ENCODE measurements at regions not wholly inside any gene's neighbourhood (a gene's known extent, or its start where the extent isn't known, plus 50 kb on each side); places are given as distances from the start of the nearest gene placed in this dataset.

GRCh38 chr12:67726868-67727267, 78.3 kb downstream of the DYRK2 start:
- TF ChIP-seq FOS (IDR thresholded peaks at IDR 0.05; ENCODE audit: borderline replicate concordance, insufficient read depth, low read length), result no peak
- no peak for TF ChIP-seq CTCF (IDR thresholded peaks at IDR 0.05; ENCODE audit: extremely low read depth in 1 of 2, insufficient read depth in 1 of 2, low read depth in 1 of 2, low read length in 2 of 2)
- no peak for TF ChIP-seq POLR2A (IDR thresholded peaks at IDR 0.05; ENCODE audit: low read depth, low read length)
- no peak for TF ChIP-seq JUN (IDR thresholded peaks at IDR 0.05; ENCODE audit: borderline replicate concordance, insufficient read depth, insufficient read length, low read depth)
- no peak for TF ChIP-seq MAX (IDR thresholded peaks at IDR 0.05; ENCODE audit: insufficient read depth, insufficient read length)
- TF ChIP-seq EZH2 (IDR thresholded peaks at IDR 0.05; ENCODE audit: borderline replicate concordance, low read depth, low read length, severe bottlenecking), result no peak
- no peak for TF ChIP-seq POLR2AphosphoS5 (IDR thresholded peaks at IDR 0.05; ENCODE audit: insufficient read depth, low read depth, low read length)
- no peak for TF ChIP-seq MYC (IDR thresholded peaks at IDR 0.05; ENCODE audit: low read depth, low read length)
